GM12864 (cell line): ENCODE measurements at regions not wholly inside any gene's neighbourhood (a gene's known extent, or its start where the extent isn't known, plus 50 kb on each side); places are given as distances from the start of the nearest gene placed in this dataset.

Source experiments
- DNase-seq: peaks from one replicate; pipeline ENCODE4 v3.0.0-alpha.2; 2011; ENCODE audit warnings: low read depth
- H3K4me3 ChIP-seq: 2 replicates; pipeline ENCODE4 v1.5.1; 2011; ENCODE audit warnings: mild to moderate bottlenecking, low read depth, low read length, control low read depth
- TF ChIP-seq, protein P1 (sequence below): IDR thresholded peaks from 2 replicates; pipeline ENCODE4 v1.5.1; 2011; ENCODE audit warnings: low read depth, mild to moderate bottlenecking, moderate library complexity, low read length, control low read depth, inconsistent platforms; ENCODE audit errors: missing control alignments

GRCh38 chr13:44137466-44137865 lies 236.2 kb upstream of the SERP2 start:
- TF ChIP-seq, protein P1, sequence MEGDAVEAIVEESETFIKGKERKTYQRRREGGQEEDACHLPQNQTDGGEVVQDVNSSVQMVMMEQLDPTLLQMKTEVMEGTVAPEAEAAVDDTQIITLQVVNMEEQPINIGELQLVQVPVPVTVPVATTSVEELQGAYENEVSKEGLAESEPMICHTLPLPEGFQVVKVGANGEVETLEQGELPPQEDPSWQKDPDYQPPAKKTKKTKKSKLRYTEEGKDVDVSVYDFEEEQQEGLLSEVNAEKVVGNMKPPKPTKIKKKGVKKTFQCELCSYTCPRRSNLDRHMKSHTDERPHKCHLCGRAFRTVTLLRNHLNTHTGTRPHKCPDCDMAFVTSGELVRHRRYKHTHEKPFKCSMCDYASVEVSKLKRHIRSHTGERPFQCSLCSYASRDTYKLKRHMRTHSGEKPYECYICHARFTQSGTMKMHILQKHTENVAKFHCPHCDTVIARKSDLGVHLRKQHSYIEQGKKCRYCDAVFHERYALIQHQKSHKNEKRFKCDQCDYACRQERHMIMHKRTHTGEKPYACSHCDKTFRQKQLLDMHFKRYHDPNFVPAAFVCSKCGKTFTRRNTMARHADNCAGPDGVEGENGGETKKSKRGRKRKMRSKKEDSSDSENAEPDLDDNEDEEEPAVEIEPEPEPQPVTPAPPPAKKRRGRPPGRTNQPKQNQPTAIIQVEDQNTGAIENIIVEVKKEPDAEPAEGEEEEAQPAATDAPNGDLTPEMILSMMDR, result no peak
- H3K4me3 ChIP-seq, result no peak overlapping the region
- DNase-seq, result no peak

DNA sequence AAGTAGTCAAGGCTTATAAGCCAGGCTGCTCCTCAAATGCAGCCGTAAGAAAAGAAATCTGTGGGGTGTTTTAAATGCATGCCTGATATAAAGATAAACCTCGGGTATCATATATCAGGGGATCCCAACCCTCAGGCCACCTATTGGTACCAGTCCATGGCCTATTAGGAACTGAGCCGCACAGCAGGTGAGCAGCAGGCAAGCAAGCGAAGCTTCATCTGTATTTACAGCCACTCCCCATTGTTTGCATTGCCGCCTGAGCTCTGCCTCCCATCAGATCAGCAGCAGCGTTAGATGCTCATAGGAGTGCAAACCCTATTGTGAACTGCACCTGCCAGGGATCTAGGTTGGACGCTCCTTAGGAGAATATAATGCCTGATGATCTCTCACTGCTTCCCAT lies 233.5 kb upstream of the SERP2 start:
- no peak overlapping the region for H3K4me3 ChIP-seq
- DNase-seq, result no peak
- TF ChIP-seq, protein P1, result no peak

GRCh38 chr13:44140888-44141724 lies 232.5 kb upstream of the SERP2 start:
- H3K4me3 ChIP-seq, result peak overlapping the region; percentile 62
- no peak for DNase-seq
- TF ChIP-seq, protein P1, result no peak

- DNase-seq, result peak; percentile 59
- TF ChIP-seq, protein P1, result no peak
Observed at GRCh38 chr13:44141725-44142539, 231.7 kb upstream of the SERP2 start.

GRCh38 chr13:44142540-44142867 lies 231.1 kb upstream of the SERP2 start:
- TF ChIP-seq, protein P1, result no peak
- no peak for DNase-seq
- H3K4me3 ChIP-seq, result peak overlapping the region; percentile 44

More at GRCh38 chr13:44141725-44142539, 231.7 kb upstream of the SERP2 start:
- peak overlapping the region; percentile 62 for H3K4me3 ChIP-seq

GRCh38 chr13:44142941-44143665 lies 230.5 kb upstream of the SERP2 start:
- DNase-seq, result no peak
- no peak overlapping the region for H3K4me3 ChIP-seq
- TF ChIP-seq, protein P1, result no peak
